ENCODE measurements at regions not wholly inside any gene's neighbourhood (a gene's known extent, or its start where the extent isn't known, plus 50 kb on each side); places are given as distances from the start of the nearest gene placed in this dataset.
"Not testable (repeated sequence)": the region's sequence is repeated elsewhere in the genome, so short reads cannot be mapped to it uniquely, and the experiment has no call there.

GRCh38 chr12:97659117-97659880, 196.7 kb downstream of the RMST start:
- no peaks in the 10 kb centered on the region for H3K27me3 Mint-ChIP-seq
- no peak overlapping the region for H3K4me3 Mint-ChIP-seq
- DNase-seq: no peak
- no peaks in the 10 kb centered on the region for H3K4me1 Mint-ChIP-seq
- intact Hi-C loops (cut with micrococcal nuclease): no loop called here
- H3K36me3 Mint-ChIP-seq (ENCODE audit: low read depth): no peaks in the 10 kb centered on the region
- H3K9me3 Mint-ChIP-seq: peaks cover 6% of the 10 kb centered on the region
- no peak overlapping the region for H3K27ac Mint-ChIP-seq

GRCh38 chr12:97666263-97666662, 203.7 kb downstream of the RMST start:
- H3K36me3 Mint-ChIP-seq (ENCODE audit: low read depth): no peaks in the 10 kb centered on the region
- no peaks in the 10 kb centered on the region for H3K27me3 Mint-ChIP-seq
- H3K9me3 Mint-ChIP-seq: peaks cover 6% of the 10 kb centered on the region
- intact Hi-C loops (cut with micrococcal nuclease): no loop called here
- no peaks in the 10 kb centered on the region for H3K4me1 Mint-ChIP-seq
- H3K27ac Mint-ChIP-seq: no peak overlapping the region
- no peak overlapping the region for H3K4me3 Mint-ChIP-seq
- DNase-seq: no peak

DNA sequence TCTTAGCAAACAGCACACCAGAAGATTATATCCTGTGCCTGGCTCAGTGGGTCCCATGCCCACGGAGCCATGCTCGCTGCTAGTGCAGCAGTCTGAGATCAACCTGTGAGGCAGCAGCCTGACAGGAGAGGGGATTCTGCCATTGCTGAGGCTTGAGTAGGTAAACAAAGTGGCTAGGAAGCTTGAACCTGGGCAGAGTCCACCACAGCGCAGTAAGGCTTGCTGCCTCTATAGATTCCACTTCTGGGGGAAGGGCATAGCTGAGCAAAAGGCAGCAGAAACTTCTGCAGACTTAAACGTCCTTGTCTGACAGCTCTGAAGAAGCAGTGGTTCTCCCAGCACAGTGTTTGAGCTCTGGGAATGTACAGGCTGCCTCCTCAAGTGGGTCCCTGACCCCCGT, 210.3 kb downstream of the RMST start:
- Mint-ChIP-seq H3K9me3 (peaks cover 5% of the 10 kb centered on the region), H3K4me1 (no peaks in the 10 kb centered on the region), H3K27ac (no peak overlapping the region), H3K27me3 (no peaks in the 10 kb centered on the region), H3K4me3 (no peak overlapping the region), H3K36me3 (ENCODE audit: low read depth) (no peaks in the 10 kb centered on the region)
- intact Hi-C loops (cut with micrococcal nuclease): no loop called here
- no peak for DNase-seq

DNA sequence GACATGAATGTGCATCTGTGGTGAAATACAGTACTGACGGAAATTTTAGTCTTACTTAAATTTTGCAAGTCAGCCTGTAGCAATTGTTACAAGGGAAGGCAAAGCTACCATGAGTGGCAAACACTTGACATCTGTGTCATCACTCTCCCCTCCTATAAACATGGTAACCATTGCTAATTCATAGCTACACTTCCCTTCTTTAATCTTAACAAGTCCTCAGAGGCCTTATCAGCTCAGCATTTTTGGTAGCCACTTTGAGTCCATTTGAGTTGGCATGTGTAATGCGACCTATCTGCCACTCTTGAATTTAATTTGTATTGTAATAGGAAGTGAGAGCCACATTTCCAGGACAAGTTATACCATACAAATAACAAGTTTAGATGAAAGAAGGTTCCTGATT, 218.1 kb downstream of the RMST start:
- intact Hi-C loops (cut with micrococcal nuclease): no loop called here
- H3K27ac Mint-ChIP-seq: no peak overlapping the region
- H3K27me3 Mint-ChIP-seq: no peaks in the 10 kb centered on the region

DNA sequence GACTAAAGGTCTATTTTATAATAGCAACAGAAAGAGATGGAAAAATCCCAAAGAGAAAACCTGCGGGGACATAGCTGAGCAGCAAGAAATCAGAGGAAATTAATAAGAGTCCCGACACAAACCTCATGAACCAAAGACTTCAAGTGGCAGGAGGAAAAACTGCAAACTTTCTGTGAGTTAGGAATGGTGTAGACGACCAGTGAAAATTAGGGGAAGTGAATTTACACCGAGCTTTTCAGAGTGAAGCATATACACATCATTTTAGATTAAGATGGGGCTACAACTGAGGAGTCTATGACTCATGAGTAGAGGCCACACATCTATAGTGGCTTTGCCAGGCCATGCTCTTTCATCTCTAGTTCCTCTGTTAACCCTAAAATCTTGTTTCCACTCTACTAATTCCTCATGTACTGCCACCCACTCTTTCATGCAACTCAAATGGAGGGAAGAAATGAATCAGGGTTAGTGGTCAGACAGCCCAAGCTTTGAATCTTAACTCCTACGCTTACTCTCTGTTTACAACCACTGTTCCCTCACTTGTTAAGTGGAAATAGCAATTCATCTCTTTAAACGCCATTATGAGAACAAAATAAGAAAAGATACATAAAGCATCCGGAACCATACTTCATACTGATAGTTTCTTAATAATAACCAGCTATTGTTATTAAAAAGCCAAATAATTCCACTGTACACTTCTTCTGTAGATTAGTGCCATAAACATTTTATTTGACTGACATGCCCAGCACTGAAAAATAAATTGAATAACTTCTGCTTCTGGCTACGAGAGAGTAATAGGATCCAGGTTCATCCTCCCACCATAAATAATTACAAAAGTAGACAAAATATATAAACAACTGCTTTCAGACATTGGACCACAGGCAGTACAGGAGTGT, 219.3 kb downstream of the RMST start:
- H3K27me3 Mint-ChIP-seq: no peaks in the 10 kb centered on the region
- no peaks in the 10 kb centered on the region for H3K36me3 Mint-ChIP-seq (ENCODE audit: low read depth)
- H3K9me3 Mint-ChIP-seq: peaks cover 4% of the 10 kb centered on the region
- intact Hi-C loops (cut with micrococcal nuclease): no loop called here
- DNase-seq: no peak
- H3K4me3 Mint-ChIP-seq: no peak overlapping the region
- H3K4me1 Mint-ChIP-seq: no peaks in the 10 kb centered on the region
- peak overlapping the region; percentile 41 for H3K27ac Mint-ChIP-seq

More for the DNA sequence above, 218.1 kb downstream of the RMST start:
- DNase-seq: no peak
- peaks cover 4% of the 10 kb centered on the region for H3K9me3 Mint-ChIP-seq
- H3K36me3 Mint-ChIP-seq (ENCODE audit: low read depth): no peaks in the 10 kb centered on the region
- H3K4me3 Mint-ChIP-seq: no peak overlapping the region
- no peaks in the 10 kb centered on the region for H3K4me1 Mint-ChIP-seq

DNA sequence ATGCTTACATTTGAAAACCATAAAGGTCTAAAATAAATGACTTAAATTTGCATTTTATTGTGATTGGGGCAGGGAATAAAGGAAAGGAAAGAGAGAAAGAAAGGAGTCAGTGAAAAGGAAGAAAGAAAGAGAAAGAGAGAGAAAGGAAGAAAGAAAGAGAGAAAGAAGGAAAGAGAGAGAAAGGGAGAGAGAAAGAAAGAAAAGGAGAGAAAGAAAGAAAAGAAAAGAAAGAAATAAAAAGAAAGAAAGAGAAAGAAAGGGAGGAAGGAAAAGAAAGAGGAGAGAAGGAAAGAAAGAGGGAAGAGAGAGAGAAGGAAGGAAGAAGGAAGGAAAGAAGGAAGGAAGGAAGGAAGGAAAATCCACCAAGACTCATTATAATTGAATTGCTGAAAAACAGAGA, 222.8 kb downstream of the RMST start:
- Mint-ChIP-seq H3K27ac (no peak overlapping the region), H3K36me3 (ENCODE audit: low read depth) (no peaks in the 10 kb centered on the region), H3K4me3 (no peak overlapping the region), H3K27me3 (no peaks in the 10 kb centered on the region), H3K9me3 (peaks cover 4% of the 10 kb centered on the region), H3K4me1 (no peaks in the 10 kb centered on the region)
- no peak for DNase-seq
- intact Hi-C loops (cut with micrococcal nuclease): no loop called here

GRCh38 chr12:97701901-97702300, 239.3 kb downstream of the RMST start:
- Mint-ChIP-seq H3K27ac (no peak overlapping the region), H3K27me3 (no peaks in the 10 kb centered on the region), H3K4me3 (no peak overlapping the region), H3K36me3 (ENCODE audit: low read depth) (no peaks in the 10 kb centered on the region), H3K9me3 (peaks cover 10% of the 10 kb centered on the region), H3K4me1 (no peaks in the 10 kb centered on the region)
- intact Hi-C loops (cut with micrococcal nuclease): no loop called here
- DNase-seq: no peak

- no peaks in the 10 kb centered on the region for H3K36me3 Mint-ChIP-seq (ENCODE audit: low read depth)
- H3K27ac Mint-ChIP-seq: no peak overlapping the region
- H3K9me3 Mint-ChIP-seq: peaks cover 6% of the 10 kb centered on the region
- H3K4me3 Mint-ChIP-seq: no peak overlapping the region
- intact Hi-C loops (cut with micrococcal nuclease): no loop called here
- H3K27me3 Mint-ChIP-seq: no peaks in the 10 kb centered on the region
- no peak for DNase-seq
- H3K4me1 Mint-ChIP-seq: no peaks in the 10 kb centered on the region
Measured at GRCh38 chr12:97711392-97711791, 248.8 kb downstream of the RMST start.

- no peak overlapping the region for H3K27ac Mint-ChIP-seq
- no peak for DNase-seq
- peaks cover 6% of the 10 kb centered on the region for H3K9me3 Mint-ChIP-seq
- H3K4me3 Mint-ChIP-seq: no peak overlapping the region
- intact Hi-C loops (cut with micrococcal nuclease): no loop called here
- no peaks in the 10 kb centered on the region for H3K36me3 Mint-ChIP-seq (ENCODE audit: low read depth)
- no peaks in the 10 kb centered on the region for H3K27me3 Mint-ChIP-seq
- no peaks in the 10 kb centered on the region for H3K4me1 Mint-ChIP-seq
Measured at GRCh38 chr12:97713270-97713669, 250.7 kb downstream of the RMST start.

GRCh38 chr12:97714107-97714563, 251.5 kb downstream of the RMST start:
- peaks cover 6% of the 10 kb centered on the region for H3K9me3 Mint-ChIP-seq
- no peaks in the 10 kb centered on the region for H3K27me3 Mint-ChIP-seq
- no peak overlapping the region for H3K27ac Mint-ChIP-seq
- H3K4me3 Mint-ChIP-seq: no peak overlapping the region
- intact Hi-C loops (cut with micrococcal nuclease): no loop called here
- H3K36me3 Mint-ChIP-seq (ENCODE audit: low read depth): no peaks in the 10 kb centered on the region
- no peaks in the 10 kb centered on the region for H3K4me1 Mint-ChIP-seq
- no peak for DNase-seq

DNA sequence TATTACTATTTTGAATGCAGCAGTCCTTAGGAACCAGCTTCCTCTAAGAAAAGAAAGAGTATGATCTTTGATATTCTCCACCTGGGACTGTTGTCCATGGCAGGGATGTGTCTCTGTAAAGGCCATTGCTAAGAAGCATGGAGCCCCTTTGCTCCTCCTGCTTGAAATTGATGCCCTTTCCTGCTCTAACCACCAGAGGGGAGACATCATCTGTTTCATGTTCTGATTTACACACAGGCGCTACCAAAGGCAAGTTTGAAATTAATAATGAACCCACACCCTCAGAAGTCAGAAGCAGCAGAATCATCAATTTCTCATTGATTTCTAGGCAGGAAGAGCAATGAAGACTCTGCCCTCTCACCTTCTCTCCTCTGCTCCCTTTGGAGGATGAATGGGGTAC, 253.8 kb downstream of the RMST start:
- no peaks in the 10 kb centered on the region for H3K4me1 Mint-ChIP-seq
- intact Hi-C loops (cut with micrococcal nuclease): no loop called here
- H3K27ac Mint-ChIP-seq: no peak overlapping the region
- no peak overlapping the region for H3K4me3 Mint-ChIP-seq
- no peak for DNase-seq
- H3K36me3 Mint-ChIP-seq (ENCODE audit: low read depth): no peaks in the 10 kb centered on the region
- H3K9me3 Mint-ChIP-seq: peaks cover 3% of the 10 kb centered on the region
- H3K27me3 Mint-ChIP-seq: no peaks in the 10 kb centered on the region

DNA sequence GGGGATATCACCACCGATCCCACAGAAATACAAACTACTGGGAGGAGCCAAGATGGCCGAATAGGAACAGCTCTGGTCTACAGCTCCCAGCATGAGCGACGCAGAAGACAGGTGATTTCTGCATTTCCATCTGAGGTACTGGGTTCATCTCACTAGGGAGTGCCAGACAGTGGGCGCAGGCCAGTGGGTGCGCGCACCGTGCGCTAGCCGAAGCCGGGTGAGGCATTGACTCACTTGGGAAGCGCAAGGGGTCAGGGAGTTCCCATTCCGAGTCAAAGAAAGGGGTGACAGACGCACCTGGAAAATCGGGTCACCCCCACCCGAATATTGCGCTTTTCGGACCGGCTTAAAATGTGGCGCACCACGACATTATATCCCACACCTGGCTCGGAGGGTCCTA, 261.2 kb downstream of the RMST start:
- H3K36me3 Mint-ChIP-seq (ENCODE audit: low read depth); H3K27ac Mint-ChIP-seq; H3K27me3 Mint-ChIP-seq; H3K4me1 Mint-ChIP-seq; H3K4me3 Mint-ChIP-seq; DNase-seq; intact Hi-C loops (cut with micrococcal nuclease); H3K9me3 Mint-ChIP-seq: not testable (repeated sequence)

- no peak overlapping the region for H3K27ac Mint-ChIP-seq
- H3K27me3 Mint-ChIP-seq: no peaks in the 10 kb centered on the region
- no peaks in the 10 kb centered on the region for H3K36me3 Mint-ChIP-seq (ENCODE audit: low read depth)
- DNase-seq: no peak
- H3K4me1 Mint-ChIP-seq: no peaks in the 10 kb centered on the region
- intact Hi-C loops (cut with micrococcal nuclease): no loop called here
- H3K4me3 Mint-ChIP-seq: no peak overlapping the region
- no peaks in the 10 kb centered on the region for H3K9me3 Mint-ChIP-seq
Measured at GRCh38 chr12:97745406-97746101, 282.9 kb downstream of the RMST start.

DNA sequence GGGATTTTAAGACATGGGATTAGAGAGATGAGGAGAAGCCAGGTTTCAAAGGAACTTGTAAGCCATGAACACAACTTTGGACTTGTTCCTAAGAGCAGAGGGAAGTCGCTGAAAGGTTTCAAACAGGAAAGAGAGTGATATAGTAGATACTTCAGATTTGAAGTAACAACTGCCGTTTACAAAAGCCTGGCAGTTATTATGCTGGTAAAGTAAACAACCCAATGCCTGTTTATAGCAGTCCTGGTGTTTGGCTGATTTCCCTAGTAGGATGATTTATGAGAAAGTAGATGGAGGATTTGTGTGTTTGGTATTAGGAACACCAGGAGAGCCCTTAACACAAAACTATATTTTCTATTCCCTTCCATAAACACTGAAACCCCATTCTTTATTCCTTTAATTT, 285.7 kb downstream of the RMST start:
- Mint-ChIP-seq H3K27me3 (no peaks in the 10 kb centered on the region), H3K9me3 (no peaks in the 10 kb centered on the region), H3K36me3 (ENCODE audit: low read depth) (no peaks in the 10 kb centered on the region), H3K4me1 (no peaks in the 10 kb centered on the region), H3K4me3 (no peak overlapping the region), H3K27ac (no peak overlapping the region)
- no peak for DNase-seq
- intact Hi-C loops (cut with micrococcal nuclease): no loop called here

All from activated CD4-positive, alpha-beta T cell treated with anti-CD3 and anti-CD28 coated beads, Interleukin-2, amount 10 ng/mL, durations not matched to agents 24 days and 14 days (primary cell).